Endodermal cell (in vitro differentiated cells): ENCODE measurements at regions not wholly inside any gene's neighbourhood (a gene's known extent, or its start where the extent isn't known, plus 50 kb on each side); places are given as distances from the start of the nearest gene placed in this dataset.

Source experiments
- DNase-seq: peaks from one replicate; pipeline ENCODE4 v3.0.0-alpha.2; 2017
- H3K27ac ChIP-seq: 2 replicates; pipeline ENCODE4 v1.5.1; 2013; ENCODE audit warnings: mild to moderate bottlenecking, low read depth, low read length, moderate library complexity
- H3K27me3 ChIP-seq: 2 replicates; pipeline ENCODE4 v1.6.1; 2013; ENCODE audit warnings: mild to moderate bottlenecking, low read length, moderate library complexity; ENCODE audit not compliant: insufficient read depth, control insufficient read depth, poor library complexity, severe bottlenecking
- H3K36me3 ChIP-seq: 2 replicates; pipeline ENCODE4 v1.7.0; 2013; ENCODE audit warnings: mild to moderate bottlenecking, low read length, moderate library complexity; ENCODE audit not compliant: control insufficient read depth, insufficient read depth
- H3K4me1 ChIP-seq: one replicate; pipeline ENCODE4 v1.7.0; 2013; ENCODE audit warnings: low read length; ENCODE audit not compliant: control insufficient read depth, insufficient read depth
- H3K4me3 ChIP-seq: 2 replicates; pipeline ENCODE4 v1.5.1; 2013; ENCODE audit warnings: mild to moderate bottlenecking, low read length, moderate library complexity
- H3K9ac ChIP-seq: 2 replicates; pipeline ENCODE4 v1.6.1; 2013; ENCODE audit warnings: mild to moderate bottlenecking, low read length, moderate library complexity; ENCODE audit not compliant: poor library complexity, severe bottlenecking; ENCODE audit errors: extremely low read depth
- H3K9me3 ChIP-seq: 2 replicates; pipeline ENCODE4 v1.6.1; 2013; ENCODE audit warnings: mild to moderate bottlenecking, low read length, moderate library complexity; ENCODE audit not compliant: control insufficient read depth
- H3K27ac Mint-ChIP-seq: 2 replicates; pipeline ENCODE4 v1.8.0; 2020; ENCODE audit warnings: mixed read lengths
- H3K27me3 Mint-ChIP-seq: 2 replicates; pipeline ENCODE4 v1.8.0; 2021; ENCODE audit warnings: mild to moderate bottlenecking, mixed read lengths; ENCODE audit not compliant: insufficient read depth
- H3K36me3 Mint-ChIP-seq: 2 replicates; pipeline ENCODE4 v1.8.0; 2020; ENCODE audit warnings: low read depth, mixed read lengths
- H3K4me1 Mint-ChIP-seq: 2 replicates; pipeline ENCODE4 v1.8.0; 2020; ENCODE audit warnings: mixed read lengths
- H3K4me3 Mint-ChIP-seq: 2 replicates; pipeline ENCODE4 v1.8.0; 2020; ENCODE audit warnings: mild to moderate bottlenecking, moderate library complexity, mixed read lengths
- H3K9me3 Mint-ChIP-seq: 2 replicates; pipeline ENCODE4 v1.8.0; 2020; ENCODE audit warnings: mild to moderate bottlenecking, mixed read lengths
- WGBS, 2 experiments: methylation state at CpG; one replicate each; pipeline versions ENCODE4 v1.1.5 to v1.1.7; 2013; ENCODE audit warnings: missing lambda C conversion rate in 2 of 2, mixed read lengths in 1 of 2; ENCODE audit not compliant: insufficient coverage in 1 of 2, insufficient read length in 1 of 2; 5-methylcytosine and 5-hydroxymethylcytosine counted together
- TF ChIP-seq, protein P1 (sequence below): fragments of 200-600 bp; sonication (generic); conservative IDR thresholded peaks from 2 replicates; pipeline ENCODE4 v1.5.0; 2021; ENCODE audit warnings: antibody characterized with exemption, mild to moderate bottlenecking

DNA sequence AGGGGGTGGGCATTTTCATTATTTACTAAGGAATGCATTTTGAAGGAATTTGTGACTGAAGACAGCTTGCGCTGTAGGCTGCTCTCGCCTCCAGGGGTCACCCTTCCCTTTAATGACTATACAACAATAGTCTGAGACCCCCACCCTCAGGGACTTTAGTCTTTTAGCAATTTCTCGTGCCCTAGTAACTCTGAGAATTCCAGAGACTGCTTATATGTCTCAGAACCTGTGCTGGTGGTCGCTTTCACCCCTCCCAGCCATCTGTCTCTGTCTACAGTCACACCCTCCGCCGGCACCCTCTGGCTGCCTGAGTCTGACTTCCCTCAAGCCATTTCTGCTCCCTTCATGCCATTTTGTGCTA lies 671.4 kb downstream of the NR2F1-AS1 start:
- H3K9me3 Mint-ChIP-seq = no peaks in the 10 kb centered on the region
- no peak overlapping the region for H3K4me3 Mint-ChIP-seq
- TF ChIP-seq, protein P1, sequence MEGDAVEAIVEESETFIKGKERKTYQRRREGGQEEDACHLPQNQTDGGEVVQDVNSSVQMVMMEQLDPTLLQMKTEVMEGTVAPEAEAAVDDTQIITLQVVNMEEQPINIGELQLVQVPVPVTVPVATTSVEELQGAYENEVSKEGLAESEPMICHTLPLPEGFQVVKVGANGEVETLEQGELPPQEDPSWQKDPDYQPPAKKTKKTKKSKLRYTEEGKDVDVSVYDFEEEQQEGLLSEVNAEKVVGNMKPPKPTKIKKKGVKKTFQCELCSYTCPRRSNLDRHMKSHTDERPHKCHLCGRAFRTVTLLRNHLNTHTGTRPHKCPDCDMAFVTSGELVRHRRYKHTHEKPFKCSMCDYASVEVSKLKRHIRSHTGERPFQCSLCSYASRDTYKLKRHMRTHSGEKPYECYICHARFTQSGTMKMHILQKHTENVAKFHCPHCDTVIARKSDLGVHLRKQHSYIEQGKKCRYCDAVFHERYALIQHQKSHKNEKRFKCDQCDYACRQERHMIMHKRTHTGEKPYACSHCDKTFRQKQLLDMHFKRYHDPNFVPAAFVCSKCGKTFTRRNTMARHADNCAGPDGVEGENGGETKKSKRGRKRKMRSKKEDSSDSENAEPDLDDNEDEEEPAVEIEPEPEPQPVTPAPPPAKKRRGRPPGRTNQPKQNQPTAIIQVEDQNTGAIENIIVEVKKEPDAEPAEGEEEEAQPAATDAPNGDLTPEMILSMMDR = peak; percentile 93
- Histone ChIP-seq H3K4me1 (no peaks in the 10 kb centered on the region), H3K27me3 (no peaks in the 10 kb centered on the region), H3K27ac (peak overlapping the region; percentile 64), H3K4me3 (no peak overlapping the region), H3K9me3 (no peaks in the 10 kb centered on the region), H3K36me3 (no peaks in the 10 kb centered on the region), H3K9ac (no peak overlapping the region)
- no peak overlapping the region for H3K27ac Mint-ChIP-seq
- WGBS, 2 experiments = 19 to 27% methylated on average over 4 to 6 of the region's 6 CpGs
- H3K4me1 Mint-ChIP-seq = peaks cover 21% of the 10 kb centered on the region
- no peaks in the 10 kb centered on the region for H3K36me3 Mint-ChIP-seq
- DNase-seq = peak; percentile 81
- no peaks in the 10 kb centered on the region for H3K27me3 Mint-ChIP-seq

DNA sequence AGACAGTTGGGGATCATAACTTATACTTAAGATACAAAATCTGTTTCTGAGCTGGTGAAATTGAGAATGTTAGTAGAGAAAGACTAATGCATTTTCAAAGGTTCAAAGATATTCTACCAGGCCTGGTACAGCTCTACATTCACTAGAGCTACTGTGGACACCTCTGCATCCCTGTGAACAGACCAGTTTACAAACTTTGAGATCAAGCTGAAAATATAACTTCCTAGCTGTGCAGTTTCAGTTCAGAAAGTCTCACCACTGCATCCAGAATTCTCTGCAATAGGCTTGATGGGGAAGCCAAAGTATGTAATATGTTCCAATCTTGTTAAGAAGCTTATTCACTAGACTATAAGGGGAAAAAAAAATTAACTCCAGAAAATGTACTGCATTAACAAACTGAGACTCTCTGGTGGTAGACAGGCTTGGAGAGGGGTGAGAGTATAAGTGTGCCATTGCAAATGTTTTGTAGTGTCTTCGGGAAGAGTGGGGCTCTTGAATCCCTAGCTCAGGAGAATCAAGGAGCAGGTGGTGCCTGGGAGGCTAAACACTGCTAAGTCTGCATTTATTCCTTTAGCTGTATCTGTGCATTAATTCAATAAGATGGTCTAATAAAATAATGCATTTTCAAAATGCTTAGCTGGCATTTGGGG lies 671.9 kb downstream of the NR2F1-AS1 start:
- Histone ChIP-seq H3K36me3 (no peaks in the 10 kb centered on the region), H3K9ac (no peak overlapping the region), H3K27ac (peak overlapping the region; percentile 50), H3K4me1 (no peaks in the 10 kb centered on the region), H3K27me3 (no peaks in the 10 kb centered on the region), H3K4me3 (no peak overlapping the region), H3K9me3 (no peaks in the 10 kb centered on the region)
- H3K27me3 Mint-ChIP-seq = no peaks in the 10 kb centered on the region
- no peak overlapping the region for H3K27ac Mint-ChIP-seq
- H3K36me3 Mint-ChIP-seq = no peaks in the 10 kb centered on the region
- DNase-seq = no peak
- 71 to 96% methylated on average over 1 of the region's 1 CpG for WGBS, 2 experiments
- no peak overlapping the region for H3K4me3 Mint-ChIP-seq
- H3K4me1 Mint-ChIP-seq = peaks cover 21% of the 10 kb centered on the region
- H3K9me3 Mint-ChIP-seq = no peaks in the 10 kb centered on the region
- TF ChIP-seq, protein P1 = no peak

DNA sequence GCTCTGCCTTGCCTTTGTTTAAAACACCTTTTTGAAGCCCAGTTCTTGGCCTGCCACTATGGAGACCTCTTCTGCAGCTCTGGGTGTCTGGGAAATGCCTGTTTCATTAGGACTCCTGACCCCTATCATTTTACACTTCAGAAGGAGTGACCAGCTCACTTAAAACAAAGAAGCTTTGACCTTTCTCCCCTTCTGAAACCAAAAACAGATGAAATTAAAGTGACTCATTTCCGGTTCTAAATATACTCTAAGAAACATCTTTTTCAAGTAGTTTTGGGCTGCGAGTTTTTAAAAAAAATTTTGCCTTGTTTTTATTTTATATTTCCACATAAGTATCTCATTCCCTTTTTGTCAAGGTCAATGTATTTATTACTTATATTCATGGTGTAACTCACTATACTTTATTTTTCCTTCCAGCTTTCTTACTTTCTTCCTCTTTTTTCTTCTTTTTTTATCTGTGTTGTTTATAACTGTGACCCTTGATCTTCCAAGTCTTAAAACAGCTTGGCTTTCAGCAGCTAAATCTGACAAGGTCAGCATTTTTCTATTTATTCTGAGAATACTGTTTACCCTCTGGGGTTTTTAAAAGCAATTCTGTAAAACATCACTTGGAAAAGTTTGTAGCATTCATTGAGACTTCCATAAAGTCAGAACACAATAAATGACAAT lies 672.9 kb downstream of the NR2F1-AS1 start:
- H3K9ac ChIP-seq = no peak overlapping the region
- Mint-ChIP-seq H3K27ac (no peak overlapping the region), H3K4me3 (no peak overlapping the region)

More for the DNA sequence above, 672.9 kb downstream of the NR2F1-AS1 start:
- Mint-ChIP-seq H3K36me3 (no peaks in the 10 kb centered on the region), H3K4me1 (peaks cover 21% of the 10 kb centered on the region), H3K9me3 (no peaks in the 10 kb centered on the region), H3K27me3 (no peaks in the 10 kb centered on the region)
- Histone ChIP-seq H3K36me3 (no peaks in the 10 kb centered on the region), H3K4me3 (no peak overlapping the region), H3K27me3 (no peaks in the 10 kb centered on the region), H3K4me1 (no peaks in the 10 kb centered on the region), H3K9me3 (no peaks in the 10 kb centered on the region), H3K27ac (peak overlapping the region; percentile 19)
- TF ChIP-seq, protein P1 = no peak
- WGBS, 2 experiments = 81% methylated on average over 1 of the region's 2 CpGs; no CpG with 5 or more reads in 1 of the 2 experiments
- DNase-seq = no peak
